ENCODE measurements at regions not wholly inside any gene's neighbourhood (a gene's known extent, or its start where the extent isn't known, plus 50 kb on each side); places are given as distances from the start of the nearest gene placed in this dataset.
"Not testable (repeated sequence)": the region's sequence is repeated elsewhere in the genome, so short reads cannot be mapped to it uniquely, and the experiment has no call there.

DNA sequence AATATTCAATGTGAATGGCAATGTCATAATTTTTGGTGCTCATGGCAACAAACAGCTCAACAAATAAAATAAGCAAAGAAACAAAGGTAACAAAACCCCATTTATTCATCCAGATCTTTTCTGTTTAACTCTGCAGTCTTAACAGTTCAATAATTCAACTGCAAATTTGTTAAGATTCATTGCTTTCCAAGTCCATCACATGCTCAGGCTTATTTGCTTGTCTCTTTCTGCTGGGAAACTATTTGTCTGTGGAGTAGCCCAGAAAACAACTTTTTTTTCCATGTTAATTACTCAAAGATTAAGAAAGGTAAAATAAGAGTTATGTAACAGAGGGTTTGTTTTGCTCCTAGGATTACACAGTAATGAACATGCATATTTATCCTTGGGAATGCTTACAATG lies 92.6 kb upstream of the PNPT1 start:
- no peaks in the 10 kb centered on the region for H3K9me3 ChIP-seq (ENCODE audit: control insufficient read depth, low read length)
- no peak overlapping the region for H2AFZ ChIP-seq
- H3K79me2 ChIP-seq, result no peaks in the 10 kb centered on the region
- H3K9ac ChIP-seq, result no peak overlapping the region
- H3K4me3 ChIP-seq (ENCODE audit: low read depth, low read length), result no peak overlapping the region
- H3K27ac ChIP-seq, result no peak overlapping the region
- H3K36me3 ChIP-seq (ENCODE audit: control insufficient read depth, insufficient read depth, low read length), result no peaks in the 10 kb centered on the region
- no peaks in the 10 kb centered on the region for H3K27me3 ChIP-seq (ENCODE audit: control insufficient read depth, insufficient read depth, low read length)
- no peak overlapping the region for H3K4me2 ChIP-seq (ENCODE audit: low read length)
- TF ChIP-seq, protein P1, sequence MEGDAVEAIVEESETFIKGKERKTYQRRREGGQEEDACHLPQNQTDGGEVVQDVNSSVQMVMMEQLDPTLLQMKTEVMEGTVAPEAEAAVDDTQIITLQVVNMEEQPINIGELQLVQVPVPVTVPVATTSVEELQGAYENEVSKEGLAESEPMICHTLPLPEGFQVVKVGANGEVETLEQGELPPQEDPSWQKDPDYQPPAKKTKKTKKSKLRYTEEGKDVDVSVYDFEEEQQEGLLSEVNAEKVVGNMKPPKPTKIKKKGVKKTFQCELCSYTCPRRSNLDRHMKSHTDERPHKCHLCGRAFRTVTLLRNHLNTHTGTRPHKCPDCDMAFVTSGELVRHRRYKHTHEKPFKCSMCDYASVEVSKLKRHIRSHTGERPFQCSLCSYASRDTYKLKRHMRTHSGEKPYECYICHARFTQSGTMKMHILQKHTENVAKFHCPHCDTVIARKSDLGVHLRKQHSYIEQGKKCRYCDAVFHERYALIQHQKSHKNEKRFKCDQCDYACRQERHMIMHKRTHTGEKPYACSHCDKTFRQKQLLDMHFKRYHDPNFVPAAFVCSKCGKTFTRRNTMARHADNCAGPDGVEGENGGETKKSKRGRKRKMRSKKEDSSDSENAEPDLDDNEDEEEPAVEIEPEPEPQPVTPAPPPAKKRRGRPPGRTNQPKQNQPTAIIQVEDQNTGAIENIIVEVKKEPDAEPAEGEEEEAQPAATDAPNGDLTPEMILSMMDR (IDR thresholded peaks at IDR 0.05), result no peak
- no peaks in the 10 kb centered on the region for H3K4me1 ChIP-seq

DNA sequence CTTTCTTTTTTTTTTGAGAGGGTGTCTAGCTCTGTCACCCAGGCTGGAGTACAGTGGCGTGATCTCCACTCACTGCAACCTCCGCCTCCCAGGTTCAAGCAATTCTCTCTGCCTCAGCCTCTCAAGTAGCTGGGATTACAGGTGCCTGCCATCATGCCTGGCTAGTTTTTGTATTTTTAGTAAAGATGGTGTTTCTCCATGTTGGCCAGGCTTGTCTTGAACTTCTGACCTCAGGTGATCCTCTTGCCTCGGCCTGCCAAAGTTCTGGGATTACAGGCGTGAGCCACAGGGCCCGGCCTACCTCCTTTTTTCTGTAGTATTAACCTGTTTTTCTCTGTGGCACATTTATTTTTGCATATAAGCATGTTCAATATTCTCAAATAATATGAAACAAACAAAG lies 90.1 kb upstream of the PNPT1 start:
- not testable (repeated sequence) for H3K4me2 ChIP-seq (ENCODE audit: low read length); H3K4me3 ChIP-seq (ENCODE audit: low read depth, low read length); H3K27me3 ChIP-seq (ENCODE audit: control insufficient read depth, insufficient read depth, low read length); H3K27ac ChIP-seq; H3K79me2 ChIP-seq; H3K9ac ChIP-seq; H3K36me3 ChIP-seq (ENCODE audit: control insufficient read depth, insufficient read depth, low read length); H3K9me3 ChIP-seq (ENCODE audit: control insufficient read depth, low read length); H3K4me1 ChIP-seq; H2AFZ ChIP-seq

DNA sequence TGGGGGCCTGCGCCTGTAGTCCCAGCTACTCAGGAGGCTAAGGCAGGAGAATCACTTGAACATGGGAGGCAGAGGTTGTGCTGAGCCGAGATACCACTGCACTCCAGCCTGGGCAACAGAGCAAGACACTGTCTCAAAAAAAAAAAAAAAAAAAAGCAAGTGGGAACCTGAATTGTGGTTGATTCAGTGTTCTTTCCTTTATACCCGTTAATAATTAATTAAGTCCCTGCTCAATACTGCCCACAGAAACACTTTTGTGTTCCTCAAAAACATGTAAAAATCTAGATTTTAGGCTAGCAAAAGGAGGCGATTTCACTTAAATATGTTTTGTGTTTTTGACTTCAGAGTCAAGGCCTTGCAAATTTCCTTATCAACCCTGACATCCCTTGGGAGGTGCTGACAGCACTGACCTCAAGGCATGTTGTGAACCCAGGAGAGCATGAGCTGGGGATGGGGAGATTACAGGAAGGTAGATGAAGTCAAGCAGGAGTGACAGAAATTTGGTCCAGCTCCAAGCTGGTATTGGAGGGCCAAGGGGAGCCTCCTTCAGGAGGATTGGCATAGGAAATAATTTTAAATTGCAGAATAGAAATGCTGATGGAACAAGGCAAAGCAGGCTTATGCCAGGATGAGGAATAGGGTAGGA lies 89.0 kb upstream of the PNPT1 start:
- H3K4me2 ChIP-seq (ENCODE audit: low read length), result no peak overlapping the region
- no peak overlapping the region for H3K9ac ChIP-seq
- H2AFZ ChIP-seq, result no peak overlapping the region
- H3K27me3 ChIP-seq (ENCODE audit: control insufficient read depth, insufficient read depth, low read length), result no peaks in the 10 kb centered on the region
- H3K27ac ChIP-seq, result no peak overlapping the region
- H3K4me1 ChIP-seq, result no peaks in the 10 kb centered on the region
- TF ChIP-seq, protein P1 (IDR thresholded peaks at IDR 0.05), result no peak
- H3K9me3 ChIP-seq (ENCODE audit: control insufficient read depth, low read length), result no peaks in the 10 kb centered on the region
- no peak overlapping the region for H3K4me3 ChIP-seq (ENCODE audit: low read depth, low read length)
- H3K36me3 ChIP-seq (ENCODE audit: control insufficient read depth, insufficient read depth, low read length), result no peaks in the 10 kb centered on the region
- no peaks in the 10 kb centered on the region for H3K79me2 ChIP-seq

DNA sequence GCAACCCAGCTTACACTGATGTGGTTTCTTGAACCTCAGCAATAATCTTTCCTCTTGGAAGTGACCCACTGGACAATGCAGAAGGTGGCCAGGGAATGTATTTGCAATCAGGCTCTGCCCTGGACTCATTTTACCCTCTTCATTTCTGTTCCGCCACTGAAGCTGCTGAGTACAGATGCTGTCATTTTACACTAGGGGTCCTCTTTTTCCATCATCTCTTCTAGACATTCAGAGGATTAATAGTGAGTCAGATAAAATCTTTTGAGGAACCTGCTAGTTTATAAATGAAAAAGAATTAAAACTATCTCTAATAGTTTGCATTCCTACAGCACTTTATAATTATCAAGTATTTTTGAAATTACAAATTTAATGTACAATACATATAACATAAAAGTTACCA lies 87.9 kb upstream of the PNPT1 start:
- TF ChIP-seq, protein P1 (IDR thresholded peaks at IDR 0.05), result no peak
- Histone ChIP-seq H3K4me3 (ENCODE audit: low read depth, low read length) (no peak overlapping the region), H3K79me2 (no peaks in the 10 kb centered on the region), H3K36me3 (ENCODE audit: control insufficient read depth, insufficient read depth, low read length) (no peaks in the 10 kb centered on the region), H3K4me1 (no peaks in the 10 kb centered on the region), H3K27me3 (ENCODE audit: control insufficient read depth, insufficient read depth, low read length) (no peaks in the 10 kb centered on the region), H3K9me3 (ENCODE audit: control insufficient read depth, low read length) (no peaks in the 10 kb centered on the region), H2AFZ (no peak overlapping the region), H3K4me2 (ENCODE audit: low read length) (no peak overlapping the region), H3K27ac (no peak overlapping the region), H3K9ac (no peak overlapping the region)

DNA sequence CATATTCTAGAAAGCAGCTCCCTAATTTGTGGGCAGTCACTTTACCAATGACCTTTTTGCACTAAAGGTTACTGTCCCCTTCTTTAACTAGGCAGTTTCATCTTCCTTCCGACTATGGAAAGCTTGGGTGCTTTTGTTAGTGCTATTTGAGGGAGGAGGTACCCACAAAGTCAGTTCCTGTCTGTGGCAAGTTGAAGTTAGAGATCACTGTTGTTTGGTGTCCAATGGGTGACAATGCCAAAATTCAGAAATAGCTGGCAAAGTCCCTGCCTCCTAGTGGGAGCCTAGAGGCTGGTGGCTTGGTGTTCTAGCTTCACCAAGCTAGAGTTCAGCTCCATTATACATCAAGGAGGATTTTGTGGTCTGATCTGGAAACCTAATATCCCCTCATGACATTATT lies 87.1 kb upstream of the PNPT1 start:
- H3K9me3 ChIP-seq (ENCODE audit: control insufficient read depth, low read length), result no peaks in the 10 kb centered on the region
- no peaks in the 10 kb centered on the region for H3K79me2 ChIP-seq
- TF ChIP-seq, protein P1 (IDR thresholded peaks at IDR 0.05), result no peak
- no peaks in the 10 kb centered on the region for H3K27me3 ChIP-seq (ENCODE audit: control insufficient read depth, insufficient read depth, low read length)
- no peak overlapping the region for H2AFZ ChIP-seq
- H3K4me1 ChIP-seq, result no peaks in the 10 kb centered on the region
- H3K4me3 ChIP-seq (ENCODE audit: low read depth, low read length), result no peak overlapping the region
- H3K4me2 ChIP-seq (ENCODE audit: low read length), result no peak overlapping the region
- no peak overlapping the region for H3K27ac ChIP-seq
- no peaks in the 10 kb centered on the region for H3K36me3 ChIP-seq (ENCODE audit: control insufficient read depth, insufficient read depth, low read length)
- no peak overlapping the region for H3K9ac ChIP-seq
